ENCODE measurements at regions not wholly inside any gene's neighbourhood (a gene's known extent, or its start where the extent isn't known, plus 50 kb on each side); places are given as distances from the start of the nearest gene placed in this dataset.

- DNase-seq, result no peak
Measured at GRCh38 chr1:98277118-98277517, 356.3 kb upstream of the DPYD start.

DNA sequence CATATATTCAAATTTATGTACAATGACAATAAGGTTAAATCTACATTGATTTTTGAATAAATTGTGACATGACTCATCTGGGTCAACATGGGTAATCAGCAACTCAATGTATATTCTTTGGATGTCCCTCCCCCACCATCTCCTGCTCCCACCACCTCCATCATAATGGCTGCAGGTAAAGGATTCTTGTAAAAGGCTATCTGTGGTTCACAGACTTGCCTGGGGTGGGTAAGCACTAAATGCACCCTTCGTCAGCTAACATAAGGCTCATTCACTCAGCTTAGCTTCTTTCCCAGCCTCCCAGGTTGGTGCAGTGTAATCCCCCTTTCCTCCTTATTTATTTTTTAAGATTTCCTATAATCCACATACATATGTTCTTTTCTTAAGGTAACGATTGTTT lies 355.7 kb upstream of the DPYD start:
- DNase-seq, result no peak

- DNase-seq, result no peak
Measured at GRCh38 chr1:98268316-98268715, 347.5 kb upstream of the DPYD start.

DNA sequence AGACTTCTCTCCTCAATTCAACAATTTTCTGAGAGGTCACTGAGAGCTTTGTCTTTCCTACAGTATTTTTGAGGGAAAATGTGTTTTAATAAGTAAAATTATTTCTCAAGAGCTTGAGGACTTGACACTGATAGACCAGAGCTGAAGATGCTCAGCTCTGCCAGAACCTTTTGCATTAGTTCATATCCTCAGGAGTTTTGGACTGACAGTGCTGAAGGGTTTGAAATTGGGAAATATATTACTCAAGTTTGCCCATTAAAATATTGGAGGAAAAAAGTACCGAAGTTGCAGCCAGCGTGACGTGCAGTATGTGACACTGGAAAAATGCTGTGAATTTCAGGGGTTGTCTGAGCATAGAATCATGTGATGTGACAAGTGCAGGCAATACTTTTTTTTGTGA lies 346.6 kb upstream of the DPYD start:
- DNase-seq, result no peak

GRCh38 chr1:98264727-98265126 lies 343.9 kb upstream of the DPYD start:
- no peak for DNase-seq

GRCh38 chr1:98260839-98261238 lies 340.0 kb upstream of the DPYD start:
- DNase-seq, result no peak

DNA sequence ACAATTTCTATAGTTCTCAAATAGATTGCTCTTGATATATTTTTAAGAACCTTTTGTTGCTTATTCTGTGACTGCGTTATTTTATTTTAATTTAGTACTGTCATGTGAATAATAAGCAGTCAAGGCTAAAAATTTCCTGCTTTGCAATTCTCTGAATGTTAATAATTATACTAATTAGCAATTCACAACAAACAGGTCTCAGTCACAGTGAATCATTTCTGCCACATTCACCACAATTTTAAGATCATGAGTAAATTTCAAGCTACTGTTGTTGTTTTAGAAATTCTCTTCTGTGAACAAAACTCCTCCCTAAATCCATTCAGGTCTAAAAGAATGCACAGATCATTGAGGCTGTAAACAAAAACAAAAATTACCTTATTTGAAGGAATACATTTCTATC lies 339.6 kb upstream of the DPYD start:
- DNase-seq, result no peak

GRCh38 chr1:98256700-98257099 lies 335.9 kb upstream of the DPYD start:
- no peak for DNase-seq

DNA sequence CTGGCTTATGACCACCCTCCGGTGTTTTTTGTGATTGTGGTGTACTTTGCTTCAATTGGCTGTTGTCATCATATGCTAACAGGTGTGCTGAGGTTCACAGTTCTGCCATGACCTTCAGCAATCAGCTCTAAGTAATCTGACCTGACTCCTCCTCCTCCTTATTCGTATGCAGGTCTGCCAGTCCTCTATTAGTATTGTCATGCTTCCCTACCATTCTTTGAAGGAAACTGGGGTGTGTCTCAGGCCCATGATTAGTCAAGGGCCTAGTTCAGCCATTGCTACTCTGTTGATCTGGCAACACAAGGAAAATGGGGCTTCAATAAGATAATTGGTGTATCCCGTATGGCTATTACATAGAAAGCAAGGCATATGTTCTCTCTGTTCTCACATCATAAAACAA lies 332.3 kb upstream of the DPYD start:
- DNase-seq, result no peak

- no peak for DNase-seq
Measured at GRCh38 chr1:98251497-98251896, 330.7 kb upstream of the DPYD start.

DNA sequence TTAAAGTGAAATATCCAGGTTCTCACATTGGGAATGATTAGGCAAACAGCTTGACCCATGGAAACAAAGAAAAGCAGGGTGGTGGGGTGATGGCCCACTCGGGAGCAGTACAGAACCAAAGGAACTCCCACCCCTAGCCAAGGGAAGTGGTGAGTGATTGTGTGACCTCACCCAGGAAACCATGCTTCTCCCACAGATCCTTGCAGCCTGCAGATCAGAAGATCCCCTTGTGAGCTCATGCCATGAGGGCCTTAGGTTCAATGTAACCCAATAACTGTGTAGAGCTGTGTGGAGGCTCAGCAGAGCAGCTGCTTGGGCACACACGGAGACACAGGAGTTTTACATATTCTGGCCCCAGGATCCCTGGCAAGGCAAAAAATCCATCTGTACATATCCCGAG lies 311.8 kb upstream of the DPYD start:
- DNase-seq, result no peak

DNA sequence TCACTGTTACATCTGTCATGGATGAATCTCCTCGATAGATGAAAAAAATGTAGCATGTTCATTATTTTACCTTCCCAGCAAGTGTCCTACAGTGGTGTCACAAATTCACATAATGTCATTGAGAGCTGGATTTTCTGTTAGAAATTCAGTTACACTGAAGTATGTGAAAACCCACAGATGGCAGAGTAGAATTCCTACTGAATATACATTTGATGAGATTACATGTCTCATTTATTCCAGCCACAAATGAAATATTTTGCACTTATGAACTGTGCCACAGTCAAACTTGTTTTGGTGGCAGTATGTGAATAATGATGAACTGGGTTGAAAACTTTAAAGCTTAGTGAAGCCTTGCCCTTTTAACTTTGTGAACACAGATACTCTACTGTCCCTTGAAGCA lies 301.9 kb upstream of the DPYD start:
- DNase-seq, result no peak

- DNase-seq, result peak; percentile 6
Measured at GRCh38 chr1:98221923-98222322, 301.1 kb upstream of the DPYD start.

GRCh38 chr1:98217601-98218000 lies 296.8 kb upstream of the DPYD start:
- no peak for DNase-seq

DNA sequence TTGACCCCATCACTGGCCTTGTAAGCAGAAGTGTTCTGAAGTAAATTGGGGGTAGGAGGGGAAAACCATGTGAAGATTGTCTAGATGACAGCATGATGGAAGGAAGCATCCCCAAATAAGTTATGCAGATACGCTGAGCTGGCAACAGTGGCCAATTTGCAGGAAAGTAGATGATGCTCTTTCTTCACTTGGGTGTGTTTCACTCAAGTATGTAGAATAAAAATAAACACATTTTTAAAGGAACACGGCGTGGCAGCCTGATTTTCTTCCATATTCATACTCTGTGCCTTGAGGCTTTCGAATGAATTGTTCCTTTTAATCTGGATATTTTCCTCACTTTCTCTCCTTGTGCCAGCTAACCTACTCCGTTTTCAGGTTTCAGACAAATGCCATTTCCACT lies 295.5 kb upstream of the DPYD start:
- DNase-seq, result no peak

- no peak for DNase-seq
Measured at GRCh38 chr1:98211271-98211845, 290.5 kb upstream of the DPYD start.

DNA sequence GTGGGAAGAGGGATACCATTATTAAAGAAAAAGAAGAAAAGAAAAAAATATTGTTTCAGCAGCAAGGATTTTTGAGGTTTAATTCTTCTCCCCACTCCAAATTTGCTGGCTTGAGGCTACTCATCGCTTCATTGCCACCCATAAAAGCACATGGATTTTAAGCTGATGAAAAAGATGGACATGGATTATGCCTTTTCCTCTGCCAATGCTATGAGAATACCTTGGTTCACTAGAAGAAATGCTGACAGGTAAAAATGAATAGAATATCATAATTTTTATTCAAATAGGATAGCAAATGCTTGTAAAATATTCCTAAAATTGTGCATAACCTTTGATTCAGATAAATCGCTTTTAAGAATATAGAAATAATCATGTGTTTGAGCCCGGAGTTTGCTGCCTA lies 289.7 kb upstream of the DPYD start:
- no peak for DNase-seq

GRCh38 chr1:98210064-98210463 lies 289.2 kb upstream of the DPYD start:
- no peak for DNase-seq

- DNase-seq, result no peak
Measured at GRCh38 chr1:98205291-98206017, 284.6 kb upstream of the DPYD start.

GRCh38 chr1:98203466-98203865 lies 282.6 kb upstream of the DPYD start:
- no peak for DNase-seq

GRCh38 chr1:98201666-98202081 lies 280.8 kb upstream of the DPYD start:
- DNase-seq, result no peak

DNA sequence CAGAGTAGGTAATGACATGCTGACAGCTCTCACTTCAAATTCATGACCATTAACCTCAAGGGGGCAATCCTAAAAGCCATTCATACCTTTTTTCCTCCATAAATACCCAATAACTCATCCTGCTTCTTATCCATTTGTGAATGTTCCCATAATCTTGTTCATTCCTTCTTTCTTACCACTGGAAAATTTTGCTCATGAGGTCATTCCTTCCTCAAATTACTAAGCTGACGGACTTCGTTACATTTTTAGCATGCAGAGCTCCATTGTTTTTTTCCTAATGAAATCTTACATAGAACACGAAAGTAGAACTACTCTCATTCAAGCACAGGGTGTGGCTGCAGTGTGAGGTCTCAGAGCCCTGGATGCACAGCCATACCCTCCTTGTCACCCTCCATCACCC lies 276.5 kb upstream of the DPYD start:
- DNase-seq, result no peak

- DNase-seq, result no peak
Measured at GRCh38 chr1:98196012-98196411, 275.2 kb upstream of the DPYD start.

DNA sequence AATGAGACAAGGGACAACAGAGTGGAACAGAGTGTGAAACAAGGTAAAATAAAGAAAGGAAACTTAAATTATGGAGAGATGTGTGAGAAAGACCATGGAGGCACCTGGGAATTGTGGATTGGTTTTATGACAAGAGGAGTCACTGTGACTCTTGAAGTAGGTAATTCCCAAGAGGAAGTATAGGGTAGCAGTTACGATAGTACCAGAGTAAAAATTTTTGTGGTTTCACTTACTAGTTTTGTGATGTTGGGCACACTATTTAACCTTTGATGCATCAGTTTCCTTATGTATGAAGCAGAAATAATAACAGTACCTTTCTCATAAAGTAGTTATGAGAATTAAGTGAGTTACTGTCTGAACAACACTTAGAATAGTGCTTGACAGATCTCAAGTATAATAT lies 267.9 kb upstream of the DPYD start:
- DNase-seq, result no peak

DNA sequence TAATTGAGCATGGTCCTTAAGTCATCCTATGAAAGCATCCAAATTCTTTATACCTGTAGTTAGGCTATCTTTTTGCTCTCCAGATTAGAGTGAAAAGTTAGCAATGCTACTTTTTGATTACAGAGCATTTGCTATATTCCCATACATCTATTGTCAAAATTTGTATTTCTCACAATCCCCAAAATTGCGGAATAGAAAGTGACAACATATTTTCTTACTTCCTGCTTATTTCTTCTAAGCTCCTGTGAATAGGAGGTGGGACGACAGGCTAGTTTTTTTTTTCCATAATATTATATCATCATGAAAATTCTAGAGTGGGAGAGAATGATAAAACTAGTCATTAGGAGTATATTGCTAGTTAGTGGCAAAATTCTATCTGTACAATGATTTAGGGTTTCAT lies 264.0 kb upstream of the DPYD start:
- no peak for DNase-seq

Measured in NCI-H748 treated with DMSO at 0.1 percent for 48 hours (cell line).